ENCODE measurements at regions not wholly inside any gene's neighbourhood (a gene's known extent, or its start where the extent isn't known, plus 50 kb on each side); places are given as distances from the start of the nearest gene placed in this dataset.

DNA sequence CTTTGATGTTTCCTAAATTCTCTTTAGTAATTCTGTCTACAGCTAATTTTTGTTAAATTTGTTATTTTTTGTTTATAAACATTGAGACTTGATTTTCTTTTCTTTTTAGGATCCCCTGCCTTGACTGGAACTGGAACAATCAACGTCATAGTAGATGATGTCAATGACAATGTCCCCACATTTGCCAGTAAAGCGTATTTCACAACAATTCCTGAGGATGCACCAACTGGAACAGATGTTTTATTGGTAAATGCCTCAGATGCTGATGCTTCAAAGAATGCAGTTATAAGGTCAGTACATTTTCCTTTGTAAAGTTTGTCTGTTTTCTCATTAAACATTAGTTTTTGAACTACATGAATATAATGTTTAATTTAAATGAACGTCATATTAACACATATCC, 119.4 kb downstream of the FAT4 start:
- Histone ChIP-seq H3K4me1 (ENCODE audit: insufficient read depth, low read length) (no peaks in the 10 kb centered on the region), H3K4me3 (ENCODE audit: low read length) (no peak overlapping the region), H3K9me3 (ENCODE audit: insufficient read depth, low read depth, low read length) (no peaks in the 10 kb centered on the region), H3K27me3 (ENCODE audit: insufficient read depth, low read length) (no peaks in the 10 kb centered on the region), H3K27ac (ENCODE audit: low read length) (no peak overlapping the region), H3K36me3 (ENCODE audit: insufficient read depth, low read depth, low read length) (no peaks in the 10 kb centered on the region), H3K9ac (ENCODE audit: low read depth, low read length) (no peak overlapping the region)

DNA sequence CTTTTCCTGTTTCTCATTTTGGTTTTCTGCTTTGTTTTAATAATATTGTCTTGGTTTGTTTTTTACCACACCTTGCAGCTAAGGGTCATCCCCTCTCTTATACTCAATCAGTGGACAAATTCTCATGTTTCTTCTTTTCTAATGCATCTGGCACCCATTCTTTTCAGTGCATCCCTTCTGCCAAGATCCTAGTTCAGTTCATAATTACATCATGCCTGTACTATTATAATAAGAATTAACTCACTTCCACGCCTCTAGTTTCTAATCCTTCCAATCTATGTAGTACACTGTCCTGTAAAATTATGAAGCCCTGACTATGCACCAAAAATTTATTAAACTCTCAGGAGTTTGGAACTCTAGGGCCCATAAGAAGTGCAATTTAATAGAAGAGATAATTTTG, 126.1 kb downstream of the FAT4 start:
- Histone ChIP-seq H3K4me1 (ENCODE audit: insufficient read depth, low read length) (no peaks in the 10 kb centered on the region), H3K27me3 (ENCODE audit: insufficient read depth, low read length) (no peaks in the 10 kb centered on the region), H3K36me3 (ENCODE audit: insufficient read depth, low read depth, low read length) (no peaks in the 10 kb centered on the region), H3K27ac (ENCODE audit: low read length) (no peak overlapping the region), H3K9ac (ENCODE audit: low read depth, low read length) (no peak overlapping the region), H3K4me3 (ENCODE audit: low read length) (no peak overlapping the region), H3K9me3 (ENCODE audit: insufficient read depth, low read depth, low read length) (no peaks in the 10 kb centered on the region)

DNA sequence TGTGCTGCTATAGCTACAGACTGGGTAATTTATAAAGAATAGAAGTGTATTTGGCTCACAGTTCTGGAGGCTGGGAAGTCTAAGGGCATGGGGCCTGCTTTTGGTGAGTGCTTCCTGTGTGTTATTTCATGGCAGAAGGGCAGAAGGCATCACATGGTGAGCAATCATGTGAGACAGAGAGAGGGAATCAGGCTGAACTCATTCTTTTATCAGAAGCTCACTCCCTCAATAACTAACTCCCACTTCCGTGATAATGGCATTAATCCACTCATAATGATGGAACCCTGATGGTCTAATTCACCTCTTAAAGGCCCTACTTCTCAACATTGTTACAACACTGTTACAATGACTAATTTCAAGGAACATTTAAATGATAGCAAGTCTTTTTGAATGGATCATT, 129.4 kb downstream of the FAT4 start:
- Histone ChIP-seq H3K36me3 (ENCODE audit: insufficient read depth, low read depth, low read length) (no peaks in the 10 kb centered on the region), H3K4me3 (ENCODE audit: low read length) (no peak overlapping the region), H3K27me3 (ENCODE audit: insufficient read depth, low read length) (no peaks in the 10 kb centered on the region), H3K9ac (ENCODE audit: low read depth, low read length) (no peak overlapping the region), H3K9me3 (ENCODE audit: insufficient read depth, low read depth, low read length) (no peaks in the 10 kb centered on the region), H3K27ac (ENCODE audit: low read length) (no peak overlapping the region), H3K4me1 (ENCODE audit: insufficient read depth, low read length) (no peaks in the 10 kb centered on the region)

DNA sequence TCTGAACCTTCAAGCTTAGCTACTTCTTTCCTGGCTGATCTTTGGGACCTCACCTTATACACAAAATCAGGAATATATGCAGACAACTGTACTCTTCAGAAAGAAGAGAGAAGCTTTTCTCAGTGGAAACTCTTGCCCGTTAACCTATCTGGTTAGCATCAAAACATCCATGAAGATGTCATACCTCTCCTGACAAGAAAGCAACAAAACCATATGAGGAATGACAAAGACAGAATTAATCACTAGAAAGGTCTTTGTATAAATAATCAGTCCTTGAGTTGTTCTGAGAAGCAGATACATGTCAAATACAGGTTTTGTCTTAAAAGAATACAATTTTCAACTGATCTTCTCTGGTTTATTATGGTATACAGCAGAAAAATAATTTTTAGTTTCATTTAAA, 130.8 kb downstream of the FAT4 start:
- no peaks in the 10 kb centered on the region for H3K9me3 ChIP-seq (ENCODE audit: insufficient read depth, low read depth, low read length)
- H3K27me3 ChIP-seq (ENCODE audit: insufficient read depth, low read length), result no peaks in the 10 kb centered on the region
- H3K9ac ChIP-seq (ENCODE audit: low read depth, low read length), result no peak overlapping the region
- H3K27ac ChIP-seq (ENCODE audit: low read length), result no peak overlapping the region
- H3K4me1 ChIP-seq (ENCODE audit: insufficient read depth, low read length), result no peaks in the 10 kb centered on the region
- no peaks in the 10 kb centered on the region for H3K36me3 ChIP-seq (ENCODE audit: insufficient read depth, low read depth, low read length)
- no peak overlapping the region for H3K4me3 ChIP-seq (ENCODE audit: low read length)

DNA sequence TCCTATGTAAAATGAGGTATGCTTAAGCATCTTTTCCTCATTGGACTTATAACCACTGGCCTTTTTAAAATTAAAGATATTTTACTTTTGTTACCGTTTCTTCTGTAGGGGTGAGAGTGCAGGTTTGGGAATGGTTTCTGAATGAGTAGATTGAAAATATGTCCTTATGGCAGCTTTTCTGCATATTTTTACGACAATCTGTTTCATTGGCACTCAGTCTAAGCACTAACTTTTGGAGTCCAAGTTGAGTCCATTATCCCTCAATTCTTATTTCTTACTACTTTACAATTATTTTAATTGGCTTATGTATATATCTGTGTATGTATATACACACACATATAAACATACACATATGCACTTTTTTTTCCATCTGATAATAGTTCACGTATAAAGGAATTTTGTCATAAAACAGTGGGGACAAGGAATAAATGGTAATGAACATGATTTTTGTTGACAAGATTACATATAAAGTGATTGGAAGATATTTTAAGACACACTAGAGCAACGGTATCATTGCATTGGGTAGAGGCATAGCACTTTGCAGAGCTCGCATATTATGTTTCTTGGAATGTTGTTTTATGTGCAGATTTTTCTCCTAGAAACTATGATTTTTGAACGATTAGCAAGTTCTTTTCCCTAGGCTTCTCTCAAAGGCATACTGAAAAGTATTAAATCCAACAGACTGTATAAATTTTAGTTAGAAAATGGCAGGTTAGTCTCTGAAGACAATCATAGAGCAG, 133.0 kb downstream of the FAT4 start:
- Histone ChIP-seq H3K9ac (ENCODE audit: low read depth, low read length) (no peak overlapping the region), H3K36me3 (ENCODE audit: insufficient read depth, low read depth, low read length) (no peaks in the 10 kb centered on the region), H3K27ac (ENCODE audit: low read length) (no peak overlapping the region), H3K4me1 (ENCODE audit: insufficient read depth, low read length) (no peaks in the 10 kb centered on the region), H3K9me3 (ENCODE audit: insufficient read depth, low read depth, low read length) (no peaks in the 10 kb centered on the region), H3K4me3 (ENCODE audit: low read length) (no peak overlapping the region), H3K27me3 (ENCODE audit: insufficient read depth, low read length) (no peaks in the 10 kb centered on the region)

DNA sequence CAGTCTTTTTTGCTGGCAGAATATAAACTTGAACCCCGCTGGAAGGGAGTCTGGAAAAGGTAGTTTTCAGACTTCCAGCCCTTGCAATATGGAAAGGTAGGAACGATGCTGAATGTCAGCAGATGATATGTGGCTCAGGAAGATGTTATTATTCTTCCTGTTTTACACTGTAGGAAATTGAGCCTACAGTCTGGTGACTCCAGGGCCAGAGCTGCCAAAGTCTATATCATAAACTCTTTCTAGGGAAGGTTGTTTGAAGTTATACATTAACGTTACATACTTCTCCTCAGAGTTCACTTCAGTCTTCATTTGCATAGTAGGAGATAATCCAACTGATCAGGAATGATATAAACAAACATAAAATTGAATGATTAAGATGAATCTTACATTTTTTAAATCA, 141.3 kb downstream of the FAT4 start:
- no peak overlapping the region for H3K9ac ChIP-seq (ENCODE audit: low read depth, low read length)
- no peaks in the 10 kb centered on the region for H3K36me3 ChIP-seq (ENCODE audit: insufficient read depth, low read depth, low read length)
- 0 out of 2 replicates have a peak, but pooled peaks cover 3% of the 10 kb centered on the region for H3K4me1 ChIP-seq (ENCODE audit: insufficient read depth, low read length)
- no peaks in the 10 kb centered on the region for H3K27me3 ChIP-seq (ENCODE audit: insufficient read depth, low read length)
- H3K27ac ChIP-seq (ENCODE audit: low read length), result no peak overlapping the region
- no peaks in the 10 kb centered on the region for H3K9me3 ChIP-seq (ENCODE audit: insufficient read depth, low read depth, low read length)
- no peak overlapping the region for H3K4me3 ChIP-seq (ENCODE audit: low read length)

GRCh38 chr4:125459531-125459930, 144.8 kb downstream of the FAT4 start:
- no peak overlapping the region for H3K4me3 ChIP-seq (ENCODE audit: low read length)
- H3K9ac ChIP-seq (ENCODE audit: low read depth, low read length), result no peak overlapping the region
- peaks cover 18% of the 10 kb centered on the region for H3K4me1 ChIP-seq (ENCODE audit: insufficient read depth, low read length)
- no peaks in the 10 kb centered on the region for H3K27me3 ChIP-seq (ENCODE audit: insufficient read depth, low read length)
- no peaks in the 10 kb centered on the region for H3K36me3 ChIP-seq (ENCODE audit: insufficient read depth, low read depth, low read length)
- no peak overlapping the region for H3K27ac ChIP-seq (ENCODE audit: low read length)
- H3K9me3 ChIP-seq (ENCODE audit: insufficient read depth, low read depth, low read length), result no peaks in the 10 kb centered on the region

DNA sequence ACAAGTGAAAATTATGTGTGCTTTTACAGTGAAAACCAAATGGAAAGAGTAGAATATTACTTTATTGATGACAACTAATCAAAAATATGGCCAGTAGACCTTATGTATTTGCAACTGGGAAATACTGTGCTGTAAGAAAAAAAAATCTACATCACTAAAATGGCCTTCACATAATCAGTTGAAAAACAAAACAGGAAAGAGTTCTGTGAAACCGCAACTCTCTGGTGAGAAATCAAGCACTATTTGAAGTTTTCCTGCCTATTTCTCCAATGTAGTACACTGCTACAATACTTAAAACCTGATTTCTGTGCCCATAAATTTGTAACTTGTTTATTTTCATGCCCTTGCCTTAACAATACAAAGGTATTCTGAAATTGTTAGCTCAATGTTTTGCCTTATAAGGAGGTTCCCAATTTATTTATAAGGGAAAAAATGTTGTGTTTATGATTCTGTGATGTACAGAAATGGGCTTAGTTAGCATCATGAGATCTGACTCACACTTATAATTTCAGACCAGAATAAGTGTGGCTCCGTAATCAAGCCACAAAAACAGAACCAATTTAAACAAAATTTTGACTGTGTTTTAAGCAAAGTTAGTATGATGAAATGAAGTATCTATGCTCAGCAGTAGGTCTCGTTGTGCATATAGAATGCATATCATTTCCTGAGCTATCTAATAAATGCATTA, 147.1 kb downstream of the FAT4 start:
- no peaks in the 10 kb centered on the region for H3K27me3 ChIP-seq (ENCODE audit: insufficient read depth, low read length)
- H3K27ac ChIP-seq (ENCODE audit: low read length), result no peak overlapping the region
- no peak overlapping the region for H3K9ac ChIP-seq (ENCODE audit: low read depth, low read length)

DNA sequence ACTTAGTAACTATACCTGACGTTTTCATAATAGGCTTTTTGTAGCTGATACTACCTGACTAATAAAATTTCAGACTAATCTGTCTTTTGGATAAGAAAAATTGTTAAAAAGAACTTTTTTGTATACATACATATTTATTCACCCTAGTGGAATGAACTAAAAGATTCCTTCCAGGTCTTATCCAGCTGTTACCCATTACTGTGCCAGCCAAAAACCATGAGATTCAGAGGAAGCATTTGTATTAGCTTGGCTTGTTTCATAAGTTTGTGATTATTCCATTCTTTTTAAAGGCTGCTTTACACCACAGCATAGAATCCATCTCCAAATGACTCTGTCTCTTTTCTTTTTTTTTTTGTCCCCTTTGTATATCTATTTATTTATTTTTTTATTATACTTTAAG, 149.4 kb downstream of the FAT4 start:
- H3K36me3 ChIP-seq (ENCODE audit: insufficient read depth, low read depth, low read length), result no peaks in the 10 kb centered on the region
- no peak overlapping the region for H3K4me3 ChIP-seq (ENCODE audit: low read length)
- H3K27me3 ChIP-seq (ENCODE audit: insufficient read depth, low read length), result no peaks in the 10 kb centered on the region
- peaks cover 14% of the 10 kb centered on the region for H3K4me1 ChIP-seq (ENCODE audit: insufficient read depth, low read length)
- no peak overlapping the region for H3K27ac ChIP-seq (ENCODE audit: low read length)
- no peaks in the 10 kb centered on the region for H3K9me3 ChIP-seq (ENCODE audit: insufficient read depth, low read depth, low read length)
- no peak overlapping the region for H3K9ac ChIP-seq (ENCODE audit: low read depth, low read length)

More for the DNA sequence above, 147.1 kb downstream of the FAT4 start:
- Histone ChIP-seq H3K4me3 (ENCODE audit: low read length) (no peak overlapping the region), H3K4me1 (ENCODE audit: insufficient read depth, low read length) (peaks cover 18% of the 10 kb centered on the region), H3K36me3 (ENCODE audit: insufficient read depth, low read depth, low read length) (no peaks in the 10 kb centered on the region), H3K9me3 (ENCODE audit: insufficient read depth, low read depth, low read length) (no peaks in the 10 kb centered on the region)

- no peak overlapping the region for H3K27ac ChIP-seq (ENCODE audit: low read length)
- no peaks in the 10 kb centered on the region for H3K9me3 ChIP-seq (ENCODE audit: insufficient read depth, low read depth, low read length)
- H3K4me3 ChIP-seq (ENCODE audit: low read length), result no peak overlapping the region
- no peak overlapping the region for H3K9ac ChIP-seq (ENCODE audit: low read depth, low read length)
- H3K36me3 ChIP-seq (ENCODE audit: insufficient read depth, low read depth, low read length), result no peaks in the 10 kb centered on the region
- H3K27me3 ChIP-seq (ENCODE audit: insufficient read depth, low read length), result no peaks in the 10 kb centered on the region
- no peaks in the 10 kb centered on the region for H3K4me1 ChIP-seq (ENCODE audit: insufficient read depth, low read length)
These were observed 166.7 kb downstream of the FAT4 start for GRCh38 chr4:125481334-125482045.

GRCh38 chr4:125482822-125483221, 168.1 kb downstream of the FAT4 start:
- Histone ChIP-seq H3K27me3 (ENCODE audit: insufficient read depth, low read length) (no peaks in the 10 kb centered on the region), H3K9ac (ENCODE audit: low read depth, low read length) (no peak overlapping the region), H3K4me1 (ENCODE audit: insufficient read depth, low read length) (no peaks in the 10 kb centered on the region), H3K9me3 (ENCODE audit: insufficient read depth, low read depth, low read length) (no peaks in the 10 kb centered on the region), H3K36me3 (ENCODE audit: insufficient read depth, low read depth, low read length) (no peaks in the 10 kb centered on the region; the same call in 1 of the 2 replicates), H3K4me3 (ENCODE audit: low read length) (no peak overlapping the region), H3K27ac (ENCODE audit: low read length) (no peak overlapping the region)

GRCh38 chr4:125483278-125483677, 168.5 kb downstream of the FAT4 start:
- Histone ChIP-seq H3K9me3 (ENCODE audit: insufficient read depth, low read depth, low read length) (no peaks in the 10 kb centered on the region), H3K9ac (ENCODE audit: low read depth, low read length) (no peak overlapping the region), H3K36me3 (ENCODE audit: insufficient read depth, low read depth, low read length) (no peaks in the 10 kb centered on the region; the same call in 1 of the 2 replicates), H3K27me3 (ENCODE audit: insufficient read depth, low read length) (no peaks in the 10 kb centered on the region), H3K4me1 (ENCODE audit: insufficient read depth, low read length) (no peaks in the 10 kb centered on the region), H3K4me3 (ENCODE audit: low read length) (no peak overlapping the region), H3K27ac (ENCODE audit: low read length) (no peak overlapping the region)

Data from iPS-20b (cell line).